ENCODE measurements at regions not wholly inside any gene's neighbourhood (a gene's known extent, or its start where the extent isn't known, plus 50 kb on each side); places are given as distances from the start of the nearest gene placed in this dataset.

GRCh38 chr3:189502256-189502655, 128.9 kb upstream of the TP63 start:
- no peaks in the 10 kb centered on the region for H3K27me3 ChIP-seq
- DNase-seq (ENCODE audit: low spot score in 2 of 2): no peak
- intact Hi-C loops (cut with DNase I): no loop called here
- no peaks in the 10 kb centered on the region for H3K9me3 ChIP-seq
- TF ChIP-seq CTCF (IDR thresholded peaks at IDR 0.05): no peak
- no peak overlapping the region for H3K27ac ChIP-seq
- H3K4me3 ChIP-seq: no peak overlapping the region
- H3K4me1 ChIP-seq: no peaks in the 10 kb centered on the region
- H3K36me3 ChIP-seq: no peaks in the 10 kb centered on the region

- no peak for DNase-seq (ENCODE audit: low spot score in 2 of 2)
- H3K27me3 ChIP-seq: no peaks in the 10 kb centered on the region
- H3K4me3 ChIP-seq: no peak overlapping the region
- intact Hi-C loops (cut with DNase I): no loop called here
- H3K9me3 ChIP-seq: no peaks in the 10 kb centered on the region
- no peak for TF ChIP-seq CTCF (IDR thresholded peaks at IDR 0.05)
- no peaks in the 10 kb centered on the region for H3K4me1 ChIP-seq
- no peaks in the 10 kb centered on the region for H3K36me3 ChIP-seq
- H3K27ac ChIP-seq: no peak overlapping the region
Observed at GRCh38 chr3:189502676-189503257, 128.4 kb upstream of the TP63 start.

GRCh38 chr3:189507856-189508255, 123.3 kb upstream of the TP63 start:
- no peaks in the 10 kb centered on the region for H3K4me1 ChIP-seq
- H3K27ac ChIP-seq: no peak overlapping the region
- H3K27me3 ChIP-seq: no peaks in the 10 kb centered on the region
- no peak overlapping the region for H3K4me3 ChIP-seq
- no peak for TF ChIP-seq CTCF (IDR thresholded peaks at IDR 0.05)
- intact Hi-C loops (cut with DNase I): no loop called here
- no peak for DNase-seq (ENCODE audit: low spot score in 2 of 2)
- no peaks in the 10 kb centered on the region for H3K36me3 ChIP-seq
- no peaks in the 10 kb centered on the region for H3K9me3 ChIP-seq

GRCh38 chr3:189508784-189509501, 122.2 kb upstream of the TP63 start:
- H3K4me3 ChIP-seq: no peak overlapping the region
- no peak for DNase-seq (ENCODE audit: low spot score in 2 of 2)
- no peak for TF ChIP-seq CTCF (IDR thresholded peaks at IDR 0.05)
- H3K27me3 ChIP-seq: no peaks in the 10 kb centered on the region
- H3K9me3 ChIP-seq: no peaks in the 10 kb centered on the region
- intact Hi-C loops (cut with DNase I): no loop called here
- no peaks in the 10 kb centered on the region for H3K4me1 ChIP-seq
- no peaks in the 10 kb centered on the region for H3K36me3 ChIP-seq
- no peak overlapping the region for H3K27ac ChIP-seq

GRCh38 chr3:189512039-189512438, 119.2 kb upstream of the TP63 start:
- DNase-seq (ENCODE audit: low spot score in 2 of 2): no peak
- intact Hi-C loops (cut with DNase I): no loop called here
- Histone ChIP-seq H3K27me3 (no peaks in the 10 kb centered on the region), H3K36me3 (no peaks in the 10 kb centered on the region), H3K9me3 (no peaks in the 10 kb centered on the region), H3K27ac (no peak overlapping the region), H3K4me1 (no peaks in the 10 kb centered on the region), H3K4me3 (no peak overlapping the region)
- no peak for TF ChIP-seq CTCF (IDR thresholded peaks at IDR 0.05)
